RWPE1 (cell line): ENCODE measurements at regions not wholly inside any gene's neighbourhood (a gene's known extent, or its start where the extent isn't known, plus 50 kb on each side); places are given as distances from the start of the nearest gene placed in this dataset.

ENCODE experiments used
- CTCF ChIA-PET: fragments of 350-600 bp; sonication (Branson Sonifier 250); formaldehyde crosslinking; extraction: SDS; loops from one replicate; lab custom pipeline; 2021; lab: Yijun Ruan, JAX
- POLR2A ChIA-PET: fragments of 400-600 bp; formaldehyde crosslinking; extraction: SDS; loops from one replicate; lab custom pipeline; 2020; ENCODE audit warnings: antibody characterized with exemption; ENCODE audit not compliant: low non-redundant PET; lab: Yijun Ruan, JAX
- DNase-seq: peaks from one replicate; pipeline ENCODE4 v3.0.0; 2012; ENCODE audit warnings: low spot score
- H3K27ac ChIP-seq: fragments of 450-650 bp; 2 replicates; pipeline ENCODE4 v1.5.1; 2017
- TF ChIP-seq, protein P1 (sequence below): fragments of 450-650 bp; conservative IDR thresholded peaks from 2 replicates; pipeline ENCODE4 v1.5.1; 2017; ENCODE audit warnings: low read depth, mild to moderate bottlenecking

GRCh38 chr4:17301266-17301665 lies 210.6 kb downstream of the QDPR start:
- TF ChIP-seq, protein P1, sequence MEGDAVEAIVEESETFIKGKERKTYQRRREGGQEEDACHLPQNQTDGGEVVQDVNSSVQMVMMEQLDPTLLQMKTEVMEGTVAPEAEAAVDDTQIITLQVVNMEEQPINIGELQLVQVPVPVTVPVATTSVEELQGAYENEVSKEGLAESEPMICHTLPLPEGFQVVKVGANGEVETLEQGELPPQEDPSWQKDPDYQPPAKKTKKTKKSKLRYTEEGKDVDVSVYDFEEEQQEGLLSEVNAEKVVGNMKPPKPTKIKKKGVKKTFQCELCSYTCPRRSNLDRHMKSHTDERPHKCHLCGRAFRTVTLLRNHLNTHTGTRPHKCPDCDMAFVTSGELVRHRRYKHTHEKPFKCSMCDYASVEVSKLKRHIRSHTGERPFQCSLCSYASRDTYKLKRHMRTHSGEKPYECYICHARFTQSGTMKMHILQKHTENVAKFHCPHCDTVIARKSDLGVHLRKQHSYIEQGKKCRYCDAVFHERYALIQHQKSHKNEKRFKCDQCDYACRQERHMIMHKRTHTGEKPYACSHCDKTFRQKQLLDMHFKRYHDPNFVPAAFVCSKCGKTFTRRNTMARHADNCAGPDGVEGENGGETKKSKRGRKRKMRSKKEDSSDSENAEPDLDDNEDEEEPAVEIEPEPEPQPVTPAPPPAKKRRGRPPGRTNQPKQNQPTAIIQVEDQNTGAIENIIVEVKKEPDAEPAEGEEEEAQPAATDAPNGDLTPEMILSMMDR = no peak
- ChIA-PET CTCF (no interaction called here), POLR2A (no interaction called here)
- DNase-seq = no peak
- H3K27ac ChIP-seq = no peak overlapping the region

GRCh38 chr4:17296921-17297890 lies 214.7 kb downstream of the QDPR start:
- TF ChIP-seq, protein P1 = no peak
- DNase-seq = no peak
- ChIA-PET CTCF (no interaction called here), POLR2A (no interaction called here)
- no peak overlapping the region for H3K27ac ChIP-seq

GRCh38 chr4:17293901-17294300 lies 218.0 kb downstream of the QDPR start:
- TF ChIP-seq, protein P1 = no peak
- ChIA-PET CTCF (no interaction called here), POLR2A (no interaction called here)
- no peak overlapping the region for H3K27ac ChIP-seq
- no peak for DNase-seq

GRCh38 chr4:17288151-17288550 lies 223.7 kb downstream of the QDPR start:
- TF ChIP-seq, protein P1 = no peak
- H3K27ac ChIP-seq = no peak overlapping the region
- ChIA-PET CTCF (no interaction called here), POLR2A (no interaction called here)
- no peak for DNase-seq

GRCh38 chr4:17286752-17287460 lies 225.0 kb downstream of the QDPR start:
- TF ChIP-seq, protein P1 = no peak
- CTCF ChIA-PET = no interaction called here
- POLR2A ChIA-PET = no interaction called here
- DNase-seq = no peak
- no peak overlapping the region for H3K27ac ChIP-seq

- CTCF ChIA-PET = interaction anchor here (1.0 kb wide), 1 partner anchor 369 kb away, joined by 3 read pairs; no protein-coding TSS in a partner anchor
These were observed 226.1 kb downstream of the QDPR start for GRCh38 chr4:17285747-17286146.

More at GRCh38 chr4:17285747-17286146, 226.1 kb downstream of the QDPR start:
- DNase-seq = no peak
- H3K27ac ChIP-seq = no peak overlapping the region
- TF ChIP-seq, protein P1 = no peak
- POLR2A ChIA-PET = no interaction called here
